Right cardiac atrium (tissue), 5 donors: ENCODE measurements at regions not wholly inside any gene's neighbourhood (a gene's known extent, or its start where the extent isn't known, plus 50 kb on each side); places are given as distances from the start of the nearest gene placed in this dataset.

Experiments
- ATAC-seq, 2 donors: fragments of 200-7000 bp; cut with Tn5 transposase; one replicate each; pipeline versions ENCODE4 v1.8.0 to v1.9.1; 2020; ENCODE audit warnings: moderate library complexity in 2 of 2, mild to moderate bottlenecking in 1 of 2
- DNase-seq, 3 donors: peaks; one replicate each; pipeline ENCODE4 v3.0.0-alpha.2; 2020
- H3K27ac ChIP-seq: one replicate; pipeline ENCODE4 v1.5.1; 2013; ENCODE audit warnings: mild to moderate bottlenecking, low read length, control low read depth, moderate library complexity
- H3K27me3 ChIP-seq: one replicate; pipeline ENCODE4 v1.6.1; 2013; ENCODE audit not compliant: control insufficient read depth, insufficient read depth
- H3K4me1 ChIP-seq: one replicate; pipeline ENCODE4 v1.6.1; 2013; ENCODE audit warnings: low read length; ENCODE audit not compliant: control insufficient read depth, insufficient read depth
- H3K4me3 ChIP-seq: one replicate; pipeline ENCODE4 v1.5.1; 2013; ENCODE audit warnings: low read length, control low read depth
- H3K9me3 ChIP-seq: one replicate; pipeline ENCODE4 v1.6.1; 2013; ENCODE audit warnings: low read length; ENCODE audit not compliant: control insufficient read depth
- WGBS: extraction: QIAGEN DNeasy Blood & Tissue Kit; methylation state at CpG from one replicate; pipeline ENCODE4 v1.1.7; 2013; 5-methylcytosine and 5-hydroxymethylcytosine counted together
- intact Hi-C, 4 donors: fragments of 100-400 bp; cut with DNase I; formaldehyde crosslinking; loops; one replicate each; pipeline versions ENCODE4 v1.11.0 to v1.14.0; 2022 to 2023
- donor health status: healthy with polysubstance abuse.
- donor health status: DM: no; HTN: yes; CAD: no.
- donor health status: DM: no; HTN: no; CAD: no.
- donor health status: DM: no; HTN: yes; CAD: no; lungs with severe emphysema.
- donor health status: DM: yes; HTN: yes; CAD: no.

DNA sequence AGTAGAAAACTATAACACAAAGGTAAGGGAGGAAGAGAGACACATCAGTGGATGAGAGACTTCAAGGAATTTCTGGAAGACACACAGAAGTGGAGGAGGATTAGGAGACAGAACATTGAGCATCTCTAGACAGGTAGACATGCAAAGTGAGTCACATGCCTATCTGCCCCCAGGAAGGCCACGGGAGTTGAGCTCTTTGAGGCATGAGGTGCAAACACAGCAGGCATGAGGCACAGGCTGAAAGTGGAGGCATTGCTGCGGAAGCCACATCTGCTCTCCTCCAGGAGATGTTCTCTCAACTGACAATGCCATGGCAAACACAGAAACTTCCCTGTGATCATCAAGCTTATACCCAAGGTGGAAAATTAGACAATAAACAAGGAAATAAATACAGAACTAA, 481.6 kb upstream of the MYT1L start:
- Histone ChIP-seq H3K27me3 (no peaks in the 10 kb centered on the region), H3K4me1 (no peaks in the 10 kb centered on the region), H3K27ac (no peak overlapping the region), H3K4me3 (no peak overlapping the region), H3K9me3 (peaks cover 2% of the 10 kb centered on the region)
- whole genome bisulfite sequencing = 76% methylated on average over 2 of the region's 2 CpGs
- DNase-seq (no peak), ATAC-seq (no peak)
- intact Hi-C loops = no loop called here

GRCh38 chr2:2812117-2812516, 481.0 kb upstream of the MYT1L start:
- Histone ChIP-seq H3K4me3 (no peak overlapping the region), H3K27ac (no peak overlapping the region), H3K27me3 (no peaks in the 10 kb centered on the region), H3K4me1 (no peaks in the 10 kb centered on the region), H3K9me3 (peaks cover 2% of the 10 kb centered on the region)
- ATAC-seq (no peak), DNase-seq (no peak)
- intact Hi-C loops = no loop called here
- 64% methylated on average over 3 of the region's 3 CpGs for WGBS

DNA sequence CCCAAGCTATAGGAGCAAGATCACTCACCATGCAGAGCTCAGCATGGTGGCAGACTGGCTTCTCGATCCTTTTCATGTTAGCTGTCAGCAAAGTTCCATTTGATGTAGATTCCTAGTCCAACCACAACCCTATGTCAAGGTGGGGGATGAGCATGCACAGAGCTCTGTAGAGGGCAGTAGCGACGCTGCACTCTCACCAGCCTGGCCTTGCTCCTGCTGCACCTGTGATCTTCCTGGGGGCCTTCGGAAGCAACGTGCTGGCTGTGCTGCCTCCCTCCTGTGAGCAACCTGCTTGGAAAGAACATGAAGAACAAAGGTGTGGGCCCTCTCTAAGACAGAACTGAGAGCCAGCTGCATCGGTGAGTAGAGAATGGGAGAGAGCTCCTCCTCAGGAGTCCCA, 479.4 kb upstream of the MYT1L start:
- Histone ChIP-seq H3K4me3 (no peak overlapping the region), H3K27ac (no peak overlapping the region), H3K9me3 (peaks cover 2% of the 10 kb centered on the region), H3K27me3 (no peaks in the 10 kb centered on the region), H3K4me1 (no peaks in the 10 kb centered on the region)
- ATAC-seq = no peak
- intact Hi-C loops = no loop called here
- DNase-seq = no peak
- WGBS = 72% methylated on average over 6 of the region's 6 CpGs

DNA sequence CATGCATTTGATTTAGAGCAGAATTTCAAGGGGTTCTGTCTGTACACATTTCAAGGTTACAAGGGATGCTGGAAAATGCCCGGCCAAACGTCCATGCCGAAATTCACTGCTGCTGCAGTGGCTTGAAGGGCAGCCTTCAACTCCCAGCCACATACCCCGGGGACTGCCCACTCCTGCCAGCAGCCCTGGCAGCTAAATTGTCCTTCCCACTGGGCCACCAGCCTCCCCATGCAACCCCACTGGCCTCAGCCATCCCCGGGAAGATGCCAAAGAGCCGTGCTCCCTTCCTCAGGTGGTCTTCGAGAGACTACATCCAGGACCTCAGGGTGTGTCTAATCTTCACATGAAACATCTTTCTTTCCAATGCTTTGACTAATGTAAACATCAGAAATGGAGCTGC, 478.7 kb upstream of the MYT1L start:
- intact Hi-C loops = no loop called here
- DNase-seq (no peak), ATAC-seq (no peak)
- Histone ChIP-seq H3K4me1 (no peaks in the 10 kb centered on the region), H3K27me3 (no peaks in the 10 kb centered on the region), H3K27ac (no peak overlapping the region), H3K9me3 (peaks cover 2% of the 10 kb centered on the region), H3K4me3 (no peak overlapping the region)
- 83% methylated on average over 7 of the region's 7 CpGs for WGBS

- no peak overlapping the region for H3K27ac ChIP-seq
- H3K4me3 ChIP-seq = no peak overlapping the region
- ATAC-seq = no peak
- 69% methylated on average over 7 of the region's 7 CpGs for WGBS
- no peaks in the 10 kb centered on the region for H3K4me1 ChIP-seq
- no peaks in the 10 kb centered on the region for H3K9me3 ChIP-seq
- DNase-seq = no peak
- H3K27me3 ChIP-seq = no peaks in the 10 kb centered on the region
- intact Hi-C loops = no loop called here
Observed at GRCh38 chr2:2808551-2809058, 477.5 kb upstream of the MYT1L start.

DNA sequence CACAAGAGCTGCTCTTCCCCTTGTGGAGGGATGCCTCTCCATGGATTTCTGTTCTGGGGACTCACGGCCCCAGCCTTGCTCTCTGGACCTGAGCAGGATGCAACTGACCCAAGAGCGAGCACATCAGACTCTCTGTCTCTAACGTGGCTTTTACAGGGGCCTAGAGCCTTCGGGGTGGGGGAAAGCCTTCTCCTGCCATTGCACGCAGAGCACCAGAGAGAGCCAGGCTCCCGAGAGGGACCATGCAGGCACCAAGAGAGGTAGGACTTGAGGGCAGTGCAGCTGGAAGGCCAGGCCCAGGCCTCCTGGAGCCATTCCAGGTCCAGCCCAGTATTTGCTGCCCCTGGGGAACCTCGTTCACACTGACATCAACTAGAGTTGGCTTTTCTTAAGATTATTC, 475.6 kb upstream of the MYT1L start:
- H3K4me3 ChIP-seq = no peak overlapping the region
- no peak overlapping the region for H3K27ac ChIP-seq
- H3K4me1 ChIP-seq = no peaks in the 10 kb centered on the region
- H3K27me3 ChIP-seq = no peaks in the 10 kb centered on the region
- ATAC-seq = no peak
- 78% methylated on average over 7 of the region's 7 CpGs for WGBS
- DNase-seq = no peak
- H3K9me3 ChIP-seq = no peaks in the 10 kb centered on the region
- intact Hi-C loops = no loop called here

- WGBS = 80% methylated on average over 5 of the region's 5 CpGs
- Histone ChIP-seq H3K27ac (no peak overlapping the region), H3K9me3 (no peaks in the 10 kb centered on the region), H3K27me3 (no peaks in the 10 kb centered on the region), H3K4me1 (no peaks in the 10 kb centered on the region), H3K4me3 (no peak overlapping the region)
- DNase-seq = no peak
- no peak for ATAC-seq
- intact Hi-C loops = no loop called here
Observed at GRCh38 chr2:2805263-2805662, 474.2 kb upstream of the MYT1L start.

- WGBS = 93% methylated on average over 15 of the region's 15 CpGs
- no peak for ATAC-seq
- intact Hi-C loops = no loop called here
Observed at GRCh38 chr2:2804528-2804927, 473.5 kb upstream of the MYT1L start.

DNA sequence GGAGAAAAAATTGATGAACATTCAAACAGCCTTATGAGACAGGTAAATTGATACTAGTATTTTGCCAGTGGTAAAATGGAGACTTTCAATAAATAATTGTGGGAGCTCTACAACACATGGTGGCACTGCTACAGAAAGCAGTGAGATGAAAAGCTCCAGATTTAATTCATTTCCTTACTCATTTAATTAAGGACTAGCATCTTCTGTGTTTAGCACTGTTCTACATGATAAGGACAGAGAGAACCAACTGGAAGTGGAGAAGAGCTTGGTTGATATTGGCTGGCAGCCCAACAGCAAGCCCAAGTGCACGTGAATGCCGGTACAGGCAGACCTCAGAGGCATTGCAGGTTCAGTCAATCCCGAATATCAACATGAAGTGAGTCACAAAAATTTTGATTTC, 470.4 kb upstream of the MYT1L start:
- no peak for ATAC-seq
- no peaks in the 10 kb centered on the region for H3K9me3 ChIP-seq
- no peaks in the 10 kb centered on the region for H3K27me3 ChIP-seq
- H3K4me3 ChIP-seq = no peak overlapping the region
- 63% methylated on average over 3 of the region's 3 CpGs for WGBS
- no peak overlapping the region for H3K27ac ChIP-seq
- DNase-seq = no peak
- intact Hi-C loops = no loop called here
- H3K4me1 ChIP-seq = no peaks in the 10 kb centered on the region

More at GRCh38 chr2:2804528-2804927, 473.5 kb upstream of the MYT1L start:
- Histone ChIP-seq H3K4me3 (no peak overlapping the region), H3K27me3 (no peaks in the 10 kb centered on the region), H3K27ac (no peak overlapping the region), H3K9me3 (no peaks in the 10 kb centered on the region), H3K4me1 (no peaks in the 10 kb centered on the region)
- DNase-seq = no peak

GRCh38 chr2:2800697-2801096, 469.6 kb upstream of the MYT1L start:
- no peaks in the 10 kb centered on the region for H3K4me1 ChIP-seq
- ATAC-seq (no peak), DNase-seq (no peak)
- no peak overlapping the region for H3K4me3 ChIP-seq
- no peaks in the 10 kb centered on the region for H3K27me3 ChIP-seq
- 82% methylated on average over 3 of the region's 3 CpGs for WGBS
- H3K27ac ChIP-seq = no peak overlapping the region
- intact Hi-C loops = no loop called here
- no peaks in the 10 kb centered on the region for H3K9me3 ChIP-seq

GRCh38 chr2:2800001-2800400, 468.9 kb upstream of the MYT1L start:
- ATAC-seq = no peak
- intact Hi-C loops = no loop called here

GRCh38 chr2:2799151-2799697, 468.1 kb upstream of the MYT1L start:
- ATAC-seq = no peak
- H3K4me3 ChIP-seq = no peak overlapping the region
- no peaks in the 10 kb centered on the region for H3K27me3 ChIP-seq
- no peaks in the 10 kb centered on the region for H3K4me1 ChIP-seq
- H3K9me3 ChIP-seq = no peaks in the 10 kb centered on the region
- intact Hi-C loops = no loop called here
- 86% methylated on average over 10 of the region's 10 CpGs for WGBS
- H3K27ac ChIP-seq = no peak overlapping the region
- no peak for DNase-seq

More at GRCh38 chr2:2800001-2800400, 468.9 kb upstream of the MYT1L start:
- 58% methylated on average over 1 of the region's 1 CpG for WGBS
- H3K4me3 ChIP-seq = no peak overlapping the region
- no peaks in the 10 kb centered on the region for H3K27me3 ChIP-seq
- H3K9me3 ChIP-seq = no peaks in the 10 kb centered on the region
- DNase-seq = no peak
- H3K4me1 ChIP-seq = no peaks in the 10 kb centered on the region
- no peak overlapping the region for H3K27ac ChIP-seq
